NT2/D1 (cell line): ENCODE measurements at regions not wholly inside any gene's neighbourhood (a gene's known extent, or its start where the extent isn't known, plus 50 kb on each side); places are given as distances from the start of the nearest gene placed in this dataset.

Source experiments
- SUZ12 ChIP-seq: IDR thresholded peaks from 2 replicates; pipeline ENCODE4 v1.6.1; 2011; ENCODE audit not compliant: insufficient read length, insufficient read depth; ENCODE audit errors: extremely low read depth
- YY1 ChIP-seq: IDR thresholded peaks from 2 replicates; pipeline ENCODE4 v1.6.1; 2011; ENCODE audit not compliant: insufficient read length, insufficient read depth
- ZNF274 ChIP-seq: IDR thresholded peaks from 2 replicates; pipeline ENCODE4 v1.6.1; 2011; ENCODE audit warnings: mild to moderate bottlenecking, low read depth, low read length

DNA sequence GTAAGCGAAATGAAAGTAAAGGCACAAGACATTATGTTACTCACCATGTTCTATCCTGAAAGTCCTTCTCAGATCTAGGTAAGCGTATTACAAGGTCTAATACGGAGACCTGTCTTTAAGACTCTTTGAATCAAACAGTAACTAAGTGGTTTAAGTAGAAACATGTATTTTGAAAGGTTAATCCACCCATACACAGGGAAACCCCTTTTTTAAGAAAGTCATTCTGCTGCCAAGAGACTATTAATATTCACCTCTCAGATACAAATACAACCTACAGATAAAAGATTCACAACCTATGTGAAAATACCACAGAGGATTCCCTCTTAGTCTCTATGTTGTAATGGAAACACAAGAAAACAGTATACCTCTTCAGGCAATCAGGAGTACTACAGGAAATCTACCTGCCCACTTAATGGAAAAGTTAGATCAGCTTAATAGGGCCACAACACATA lies 63.2 kb upstream of the TNIP3 start:
- TF ChIP-seq ZNF274 = no peak
- TF ChIP-seq YY1 = no peak
- no peak for TF ChIP-seq SUZ12
